Vagina (tissue), 2 donors: ENCODE measurements at regions not wholly inside any gene's neighbourhood (a gene's known extent, or its start where the extent isn't known, plus 50 kb on each side); places are given as distances from the start of the nearest gene placed in this dataset.

Experiments used
- DNase-seq, 2 donors: peaks; one replicate each; pipeline ENCODE4 v3.0.0-alpha.2; 2017; ENCODE audit errors: extremely low spot score in 2 of 2
- H3K27ac ChIP-seq: fragments of 200-600 bp; sonication (generic); one replicate; pipeline ENCODE4 v1.5.1; 2019
- H3K27me3 ChIP-seq: fragments of 200-600 bp; sonication (generic); one replicate; pipeline ENCODE4 v1.5.1; 2019
- H3K36me3 ChIP-seq, 2 donors: fragments of 200-600 bp; sonication (generic); one replicate each; pipeline ENCODE4 v1.5.1; 2017 to 2019
- H3K4me1 ChIP-seq: fragments of 200-600 bp; sonication (generic); one replicate; pipeline ENCODE4 v1.5.1; 2019
- H3K4me3 ChIP-seq, 2 donors: fragments of 200-600 bp; sonication (generic); 1 replicate in 1 of 2; 2 replicates in 1 of 2; pipeline ENCODE4 v1.5.1; 2016 to 2019
- H3K9me3 ChIP-seq: fragments of 200-600 bp; sonication (generic); one replicate; pipeline ENCODE4 v1.5.1; 2019
- POLR2A ChIP-seq, 2 donors: fragments of 450-650 bp; IDR thresholded peaks; one replicate each; pipeline ENCODE4 v1.6.1; 2017; ENCODE audit warnings: antibody characterized with exemption in 2 of 2, mild to moderate bottlenecking in 2 of 2, moderate library complexity in 2 of 2
- POLR2AphosphoS5 ChIP-seq, 2 donors: sonication (generic); formaldehyde crosslinking; IDR thresholded peaks; one replicate each; pipeline ENCODE4 v1.9.0; 2017; ENCODE audit warnings: antibody characterized with exemption in 2 of 2, mild to moderate bottlenecking in 2 of 2, low read depth in 1 of 2; ENCODE audit not compliant: insufficient read depth in 1 of 2
- intact Hi-C: fragments of 100-400 bp; cut with DNase I; formaldehyde crosslinking; loops from one replicate; pipeline ENCODE4 v1.15.1; 2023
- TF ChIP-seq, protein P1 (sequence below), 3 experiments: fragments of 450-650 bp in 2 of 3; fragments of 200-600 bp in 1 of 3; sonication (generic) in 1 of 3; IDR thresholded peaks; one replicate each; pipeline ENCODE4 v1.5.1; 2017 to 2019; ENCODE audit warnings: antibody characterized with exemption in 3 of 3, mild to moderate bottlenecking in 2 of 3, moderate library complexity in 2 of 3

DNA sequence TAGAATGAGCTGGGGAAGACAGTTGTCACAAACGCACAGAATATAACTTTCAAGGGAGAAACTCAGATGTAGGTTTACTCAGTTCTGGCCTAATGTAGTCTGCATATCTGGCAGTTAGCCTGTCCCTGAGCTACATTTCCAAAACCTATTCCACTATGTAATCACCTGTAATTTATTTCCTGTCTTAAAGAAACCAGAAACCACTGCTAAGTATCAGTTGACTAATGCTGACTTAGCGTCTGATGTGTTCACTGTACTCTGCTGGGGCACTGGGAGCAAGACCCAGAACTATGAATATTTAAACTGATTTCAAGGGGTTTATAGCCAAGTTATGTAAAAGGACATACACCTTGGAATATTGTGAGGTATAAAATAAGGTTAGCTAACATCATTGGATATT is 1995.2 kb upstream of the PIK3C3 start:
- TF ChIP-seq, protein P1, sequence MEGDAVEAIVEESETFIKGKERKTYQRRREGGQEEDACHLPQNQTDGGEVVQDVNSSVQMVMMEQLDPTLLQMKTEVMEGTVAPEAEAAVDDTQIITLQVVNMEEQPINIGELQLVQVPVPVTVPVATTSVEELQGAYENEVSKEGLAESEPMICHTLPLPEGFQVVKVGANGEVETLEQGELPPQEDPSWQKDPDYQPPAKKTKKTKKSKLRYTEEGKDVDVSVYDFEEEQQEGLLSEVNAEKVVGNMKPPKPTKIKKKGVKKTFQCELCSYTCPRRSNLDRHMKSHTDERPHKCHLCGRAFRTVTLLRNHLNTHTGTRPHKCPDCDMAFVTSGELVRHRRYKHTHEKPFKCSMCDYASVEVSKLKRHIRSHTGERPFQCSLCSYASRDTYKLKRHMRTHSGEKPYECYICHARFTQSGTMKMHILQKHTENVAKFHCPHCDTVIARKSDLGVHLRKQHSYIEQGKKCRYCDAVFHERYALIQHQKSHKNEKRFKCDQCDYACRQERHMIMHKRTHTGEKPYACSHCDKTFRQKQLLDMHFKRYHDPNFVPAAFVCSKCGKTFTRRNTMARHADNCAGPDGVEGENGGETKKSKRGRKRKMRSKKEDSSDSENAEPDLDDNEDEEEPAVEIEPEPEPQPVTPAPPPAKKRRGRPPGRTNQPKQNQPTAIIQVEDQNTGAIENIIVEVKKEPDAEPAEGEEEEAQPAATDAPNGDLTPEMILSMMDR (IDR thresholded peaks at IDR 0.05): no peak
- TF ChIP-seq POLR2AphosphoS5 (IDR thresholded peaks at IDR 0.05; ENCODE audit: insufficient read depth in 1 of 2, low read depth in 1 of 2) (no peak), POLR2A (IDR thresholded peaks at IDR 0.05) (no peak)
- no peaks in the 10 kb centered on the region for H3K27me3 ChIP-seq

DNA sequence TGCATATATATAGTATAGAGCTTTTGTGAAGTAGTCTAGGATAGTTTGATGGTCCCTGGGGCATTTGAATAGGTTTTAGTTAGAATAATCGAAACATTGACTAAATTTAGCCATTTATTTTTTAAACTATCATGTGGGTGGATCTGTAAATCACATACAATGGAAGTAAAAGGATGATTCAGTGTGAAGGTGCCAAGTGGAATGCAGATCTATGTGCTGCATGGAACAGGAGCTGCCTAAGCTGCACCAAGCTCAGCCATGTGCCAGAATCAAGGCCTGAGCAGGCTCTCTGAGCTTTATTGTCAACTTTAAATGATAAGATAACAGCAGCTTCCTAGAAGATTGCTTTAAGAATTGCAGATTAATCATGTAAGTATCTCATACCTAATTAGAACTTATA is 1996.2 kb upstream of the PIK3C3 start:
- no peak for DNase-seq
- TF ChIP-seq, protein P1 (IDR thresholded peaks at IDR 0.05): no peak
- TF ChIP-seq POLR2A (IDR thresholded peaks at IDR 0.05) (no peak), POLR2AphosphoS5 (IDR thresholded peaks at IDR 0.05; ENCODE audit: insufficient read depth in 1 of 2, low read depth in 1 of 2) (no peak)
- Histone ChIP-seq H3K4me3 (no peak overlapping the region), H3K4me1 (no peaks in the 10 kb centered on the region), H3K27me3 (no peaks in the 10 kb centered on the region), H3K36me3 (no peaks in the 10 kb centered on the region), H3K27ac (no peak overlapping the region), H3K9me3 (no peaks in the 10 kb centered on the region)
- intact Hi-C loops: no loop called here

More for the DNA sequence above, 1995.2 kb upstream of the PIK3C3 start:
- H3K4me3 ChIP-seq: no peak overlapping the region
- H3K4me1 ChIP-seq: no peaks in the 10 kb centered on the region
- DNase-seq: no peak
- H3K36me3 ChIP-seq: no peaks in the 10 kb centered on the region
- no peak overlapping the region for H3K27ac ChIP-seq
- H3K9me3 ChIP-seq: no peaks in the 10 kb centered on the region
- intact Hi-C loops: no loop called here

DNA sequence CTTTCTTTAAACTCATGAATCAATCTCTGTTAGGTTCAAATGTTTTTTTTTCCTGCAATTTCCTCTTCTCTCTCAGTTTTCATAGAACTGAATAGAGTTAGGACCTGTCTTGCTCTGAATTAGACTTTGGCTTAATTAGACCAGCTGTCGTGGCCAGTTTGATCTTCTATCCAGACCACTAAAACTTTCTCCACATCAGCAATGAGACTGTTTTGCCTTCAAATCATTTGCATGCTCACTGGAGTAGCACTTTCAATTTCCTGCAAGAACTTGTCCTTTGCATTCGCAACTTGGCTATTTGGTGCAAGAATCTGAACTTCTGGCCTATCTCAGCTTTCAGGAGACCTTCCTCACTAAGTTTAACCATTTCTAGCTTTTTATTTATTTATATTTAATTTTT is 2002.2 kb upstream of the PIK3C3 start:
- TF ChIP-seq POLR2A (IDR thresholded peaks at IDR 0.05) (no peak), POLR2AphosphoS5 (IDR thresholded peaks at IDR 0.05; ENCODE audit: insufficient read depth in 1 of 2, low read depth in 1 of 2) (no peak)
- TF ChIP-seq, protein P1 (IDR thresholded peaks at IDR 0.05): no peak
- no peak overlapping the region for H3K27ac ChIP-seq
- H3K4me3 ChIP-seq: no peak overlapping the region
- intact Hi-C loops: no loop called here
- H3K9me3 ChIP-seq: no peaks in the 10 kb centered on the region
- H3K36me3 ChIP-seq: no peaks in the 10 kb centered on the region
- no peaks in the 10 kb centered on the region for H3K27me3 ChIP-seq
- H3K4me1 ChIP-seq: no peaks in the 10 kb centered on the region
- no peak for DNase-seq

DNA sequence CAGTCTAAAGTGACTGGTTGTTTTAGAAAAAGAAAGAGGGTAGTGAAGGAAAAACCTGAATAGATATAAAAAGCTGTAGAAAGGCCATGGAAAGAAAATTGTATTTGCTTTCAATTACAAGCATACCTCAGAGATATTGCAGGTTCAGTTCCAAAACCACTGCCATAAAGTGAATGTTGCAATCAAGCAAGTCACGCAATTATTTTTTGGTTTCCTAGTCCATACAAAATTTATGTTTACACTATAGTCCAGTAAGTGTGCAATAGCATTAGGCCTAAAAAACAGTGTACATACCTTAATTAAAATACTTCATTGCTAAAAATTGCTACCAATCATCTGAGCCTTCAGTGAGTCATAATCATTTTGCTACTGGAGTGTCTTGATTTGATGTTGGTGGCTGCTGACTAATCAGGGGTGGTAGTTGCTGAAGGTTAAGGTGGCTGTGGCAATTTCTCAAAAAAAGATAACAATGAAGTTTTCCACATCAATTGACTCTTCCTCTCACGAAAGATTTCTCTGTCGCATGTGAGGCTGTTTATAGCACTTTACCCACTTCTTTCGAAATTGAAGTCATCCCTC is 2003.8 kb upstream of the PIK3C3 start:
- TF ChIP-seq POLR2A (IDR thresholded peaks at IDR 0.05): no peak
- intact Hi-C loops: no loop called here
- no peak overlapping the region for H3K27ac ChIP-seq
- H3K9me3 ChIP-seq: no peaks in the 10 kb centered on the region
- peaks cover 5% of the 10 kb centered on the region for H3K4me1 ChIP-seq
- no peaks in the 10 kb centered on the region for H3K27me3 ChIP-seq
- no peaks in the 10 kb centered on the region for H3K36me3 ChIP-seq
- no peak for DNase-seq
- H3K4me3 ChIP-seq: no peak overlapping the region

DNA sequence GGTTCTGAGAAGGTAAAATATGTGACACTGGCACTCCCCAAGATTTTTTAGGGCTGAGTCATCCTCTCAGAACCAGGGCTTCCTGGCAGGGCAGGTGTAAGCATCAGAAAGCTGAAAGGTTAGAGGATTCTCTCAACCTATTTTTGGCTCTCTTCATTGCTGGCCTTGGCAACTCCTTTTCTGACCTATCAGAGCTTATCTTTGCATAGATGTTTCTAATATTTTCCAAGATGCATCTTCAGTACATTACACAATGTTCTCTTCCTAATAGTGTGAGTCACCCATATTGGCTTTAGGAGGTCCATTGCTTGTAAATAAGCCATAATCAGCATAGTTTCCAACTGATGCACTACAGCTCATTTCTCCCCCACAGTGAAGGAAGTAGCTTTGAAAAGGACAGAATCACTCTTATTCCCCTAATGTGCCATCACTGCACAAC is 2008.4 kb upstream of the PIK3C3 start:
- no peaks in the 10 kb centered on the region for H3K36me3 ChIP-seq
- no peak overlapping the region for H3K27ac ChIP-seq
- DNase-seq: no peak
- TF ChIP-seq POLR2AphosphoS5 (IDR thresholded peaks at IDR 0.05; ENCODE audit: insufficient read depth in 1 of 2, low read depth in 1 of 2): no peak
- TF ChIP-seq POLR2A (IDR thresholded peaks at IDR 0.05): no peak
- TF ChIP-seq, protein P1 (IDR thresholded peaks at IDR 0.05): no peak
- H3K4me3 ChIP-seq: no peak overlapping the region
- intact Hi-C loops: no loop called here
- H3K4me1 ChIP-seq: peaks cover 5% of the 10 kb centered on the region
- no peaks in the 10 kb centered on the region for H3K9me3 ChIP-seq
- H3K27me3 ChIP-seq: no peaks in the 10 kb centered on the region
